NCI-H2227 (cell line): ENCODE measurements at regions not wholly inside any gene's neighbourhood (a gene's known extent, or its start where the extent isn't known, plus 50 kb on each side); places are given as distances from the start of the nearest gene placed in this dataset.

Source experiments
- DNase-seq: peaks from one replicate; lab custom pipeline; 2025; ENCODE audit not compliant: unreplicated experiment; lab: John Stamatoyannopoulos, UW

DNA sequence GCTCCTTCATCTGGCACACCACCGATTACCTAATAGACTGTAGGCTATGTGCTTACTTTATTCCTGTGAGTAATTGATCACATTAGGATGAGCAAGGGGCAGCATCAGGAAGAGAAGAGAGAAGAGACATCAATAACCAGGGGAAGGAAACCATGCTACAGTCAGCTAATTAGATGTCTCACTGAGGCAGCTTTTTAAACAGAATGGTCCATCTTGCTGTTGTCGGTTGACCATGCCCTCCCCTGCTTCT is 278.4 kb downstream of the RPLP1 start:
- no peak for DNase-seq

DNA sequence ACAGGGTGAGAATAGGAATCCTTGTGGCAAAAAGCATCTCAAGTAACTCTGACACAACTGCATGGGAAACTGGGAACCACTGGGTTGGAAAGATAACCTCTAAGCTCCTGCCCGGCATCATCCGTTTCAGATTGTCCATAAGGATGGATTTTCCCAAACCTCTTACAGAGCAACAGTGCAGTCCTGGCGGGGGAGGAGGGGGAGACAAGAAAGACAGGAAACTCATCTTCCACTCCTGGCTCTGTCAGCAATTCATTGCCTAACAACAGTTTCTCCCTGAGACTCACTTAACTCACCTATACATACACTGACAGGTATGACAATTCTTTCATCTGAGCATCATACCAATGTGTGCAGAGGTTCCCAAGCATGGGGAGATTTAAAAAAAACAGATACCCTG is 279.0 kb downstream of the RPLP1 start:
- no peak for DNase-seq

DNA sequence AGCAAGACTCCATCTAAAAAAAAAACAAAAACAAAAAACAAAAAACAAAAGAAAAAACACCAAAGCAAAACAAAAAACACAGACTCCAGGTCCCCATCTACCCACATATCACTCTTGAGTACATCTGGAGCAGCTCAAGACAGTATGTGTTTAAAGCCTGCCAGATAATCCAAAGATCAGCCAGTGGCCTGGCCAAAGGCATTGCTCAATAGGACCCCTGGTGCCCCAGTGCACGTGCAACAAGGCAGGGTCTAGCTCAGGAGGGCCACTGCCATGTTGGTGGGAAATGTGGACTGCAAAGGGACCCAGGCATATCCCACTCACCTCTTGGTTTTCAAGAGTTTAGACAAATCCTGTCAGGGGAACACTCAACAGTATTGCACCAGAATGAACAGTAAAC is 279.5 kb downstream of the RPLP1 start:
- DNase-seq: no peak

GRCh38 chr15:69734699-69735098 is 282.1 kb downstream of the RPLP1 start:
- DNase-seq: no peak

GRCh38 chr15:69735121-69735520 is 282.5 kb downstream of the RPLP1 start:
- DNase-seq: peak; percentile 28

DNA sequence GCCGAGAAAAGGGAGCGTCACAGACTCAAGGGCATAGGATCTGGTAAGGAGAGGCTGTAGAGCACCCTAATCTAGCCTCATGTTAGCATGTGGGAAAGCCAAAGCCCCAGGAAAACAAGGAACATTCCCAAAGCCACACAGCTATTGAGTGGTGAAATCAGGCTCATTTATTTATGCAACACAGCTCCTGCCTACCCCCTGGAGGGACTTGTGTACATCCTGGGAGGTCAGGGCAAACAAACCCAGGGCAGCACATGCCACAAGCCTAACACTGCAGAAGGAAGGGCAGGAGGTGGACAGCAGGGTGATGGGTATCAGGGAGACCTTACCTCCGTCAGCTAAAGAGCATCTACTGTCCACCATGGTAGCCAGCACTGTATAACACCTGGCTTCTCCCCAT is 283.5 kb downstream of the RPLP1 start:
- DNase-seq: no peak

GRCh38 chr15:69737916-69738315 is 285.3 kb downstream of the RPLP1 start:
- no peak for DNase-seq

GRCh38 chr15:69740684-69741083 is 288.1 kb downstream of the RPLP1 start:
- no peak for DNase-seq

DNA sequence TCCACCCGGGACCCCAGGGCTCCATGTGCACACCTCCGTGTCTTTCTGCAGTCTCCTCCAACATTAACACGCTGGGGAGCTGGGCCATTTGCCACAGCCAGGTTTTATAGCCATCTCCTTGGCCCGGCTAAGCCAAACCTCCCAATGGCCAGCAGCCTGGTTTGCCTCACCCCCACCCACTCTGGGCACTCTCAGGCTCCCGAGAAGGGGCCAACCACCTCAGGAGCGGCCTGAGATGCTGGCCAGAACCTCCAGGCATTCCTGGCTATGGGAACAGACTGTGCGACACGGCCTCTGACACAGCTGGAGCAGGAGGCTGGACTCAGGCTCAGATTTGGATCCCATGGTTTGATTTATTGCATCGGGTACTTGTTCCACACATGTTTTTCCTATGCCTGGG is 289.7 kb downstream of the RPLP1 start:
- DNase-seq: no peak

- DNase-seq: no peak
These were observed 290.5 kb downstream of the RPLP1 start for GRCh38 chr15:69743091-69743490.

DNA sequence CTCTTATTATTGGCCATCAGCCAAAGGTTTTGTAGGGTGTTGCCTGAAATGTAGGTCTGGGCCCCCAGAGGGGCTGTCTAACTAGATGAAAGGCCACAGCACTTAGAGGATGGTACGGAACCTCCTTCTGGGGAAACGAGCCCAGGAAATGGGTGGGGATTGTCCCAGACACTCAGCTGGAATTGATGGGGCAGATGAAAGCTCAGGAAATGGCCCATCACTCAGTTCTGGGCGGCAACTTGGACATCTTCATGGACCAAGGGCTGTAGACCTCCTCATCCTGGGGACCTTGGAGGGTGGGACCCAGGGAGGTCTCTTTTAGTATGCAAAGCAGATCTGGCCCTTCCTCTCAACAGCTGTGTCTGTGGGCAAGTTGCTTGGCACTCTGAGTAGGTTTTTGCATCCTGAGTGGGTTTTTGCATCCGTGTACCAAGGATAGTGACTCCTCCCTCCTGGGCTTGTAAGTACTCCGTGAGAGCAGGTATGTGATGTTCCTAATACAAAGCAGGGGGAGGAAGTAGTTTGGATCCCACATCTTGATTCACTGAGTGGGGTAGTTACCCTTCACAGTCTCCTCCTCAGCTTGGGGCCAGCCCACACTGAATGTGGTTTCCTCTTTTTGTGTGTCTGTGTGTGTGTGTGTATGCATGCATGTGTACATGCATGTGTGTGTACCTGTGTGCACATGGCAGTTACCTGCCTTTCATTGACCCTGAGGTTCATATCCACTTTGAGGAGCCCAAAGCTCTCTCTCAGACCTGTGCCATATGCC is 292.0 kb downstream of the RPLP1 start:
- DNase-seq: no peak

- DNase-seq: no peak
These were observed 294.6 kb downstream of the RPLP1 start for GRCh38 chr15:69747193-69747592.

GRCh38 chr15:69748131-69748530 is 295.5 kb downstream of the RPLP1 start:
- no peak for DNase-seq

DNA sequence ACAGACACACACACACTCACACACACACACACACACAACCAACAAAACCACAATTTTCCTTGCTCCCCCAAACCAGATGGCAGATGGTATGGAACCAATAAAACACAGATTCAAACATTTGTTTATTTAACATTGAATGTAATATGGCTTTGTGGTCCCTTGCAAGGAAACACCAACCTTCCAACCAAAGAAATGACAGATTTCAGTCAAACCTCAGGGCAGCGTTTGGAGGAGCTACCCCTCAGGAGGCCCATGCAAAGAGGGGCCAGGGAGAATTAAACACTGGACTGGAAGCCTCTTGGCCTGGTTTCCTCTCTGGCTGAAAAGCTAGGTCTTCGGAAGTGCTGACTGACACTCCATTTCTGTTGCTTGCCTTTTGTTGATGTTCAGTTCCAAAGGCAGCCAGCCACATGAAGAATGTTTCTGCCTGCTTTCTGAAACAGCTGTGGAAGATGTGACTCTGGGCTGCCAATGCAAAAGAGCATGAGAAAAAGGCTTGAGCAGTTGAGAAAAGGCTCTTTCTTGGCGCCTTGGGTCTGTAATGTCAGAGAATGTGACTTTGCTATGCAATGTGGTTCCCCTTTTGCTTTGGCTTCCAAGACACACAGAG is 296.1 kb downstream of the RPLP1 start:
- no peak for DNase-seq

- DNase-seq: no peak
These were observed 296.7 kb downstream of the RPLP1 start for GRCh38 chr15:69749274-69749673.

GRCh38 chr15:69749797-69750196 is 297.2 kb downstream of the RPLP1 start:
- DNase-seq: no peak

DNA sequence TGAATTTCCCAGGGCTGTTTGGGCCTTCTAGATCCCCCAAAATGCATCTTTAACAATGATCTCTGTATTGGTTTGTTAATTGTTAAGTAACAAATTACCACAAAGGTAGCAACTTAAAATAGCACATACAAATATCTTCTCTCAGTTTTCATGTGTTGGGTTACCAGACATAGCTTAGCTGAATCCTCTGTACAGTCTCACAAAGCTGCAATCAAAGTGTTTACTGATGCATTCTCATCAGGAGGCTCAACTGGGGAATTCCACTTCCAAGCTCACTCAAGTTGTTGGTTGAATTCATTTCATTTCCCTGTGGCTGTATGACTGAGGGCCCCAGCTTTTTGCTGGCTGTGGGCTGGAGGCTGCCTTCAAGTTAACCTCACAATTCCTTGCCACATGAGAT is 297.6 kb downstream of the RPLP1 start:
- no peak for DNase-seq

DNA sequence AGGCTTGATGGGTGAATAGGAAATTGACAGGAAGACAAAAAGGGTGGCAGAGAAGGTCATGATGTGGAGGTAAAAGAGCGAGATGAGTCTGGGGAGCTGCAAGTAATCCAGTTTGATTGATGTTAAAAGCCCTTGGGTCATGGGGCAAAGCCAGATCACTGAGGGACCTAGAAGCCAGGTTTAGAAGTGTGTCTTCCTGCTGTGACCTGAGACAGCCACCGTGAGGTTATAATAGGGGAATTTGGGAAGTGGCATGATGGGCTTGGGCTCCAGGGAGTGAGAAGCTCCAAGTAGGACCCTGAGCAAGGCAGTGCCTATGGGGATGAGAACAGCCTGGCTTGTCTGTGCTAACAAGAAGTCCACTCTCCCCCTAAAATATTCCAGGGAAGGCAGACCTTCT is 298.5 kb downstream of the RPLP1 start:
- no peak for DNase-seq

GRCh38 chr15:69751566-69751965 is 298.9 kb downstream of the RPLP1 start:
- peak; percentile 5 for DNase-seq

DNA sequence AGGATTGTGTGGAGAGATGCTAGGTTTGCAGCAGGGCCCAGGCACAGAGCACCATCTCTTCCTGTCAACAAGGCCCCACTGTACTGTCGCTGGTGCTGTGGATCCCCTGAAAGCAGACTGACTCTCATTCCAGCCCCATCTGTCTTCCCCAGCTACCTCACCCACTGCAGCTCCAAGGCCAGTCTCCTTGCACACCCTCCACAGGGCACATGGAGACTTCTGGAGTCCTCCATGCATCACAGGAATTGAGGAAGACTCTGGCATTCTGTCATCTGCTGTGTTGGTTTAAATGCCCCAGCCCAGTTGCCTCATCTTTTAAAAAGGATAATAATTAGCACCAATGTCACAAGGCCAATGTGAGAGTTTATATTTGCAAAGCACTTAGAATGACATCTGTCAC is 301.2 kb downstream of the RPLP1 start:
- no peak for DNase-seq

DNA sequence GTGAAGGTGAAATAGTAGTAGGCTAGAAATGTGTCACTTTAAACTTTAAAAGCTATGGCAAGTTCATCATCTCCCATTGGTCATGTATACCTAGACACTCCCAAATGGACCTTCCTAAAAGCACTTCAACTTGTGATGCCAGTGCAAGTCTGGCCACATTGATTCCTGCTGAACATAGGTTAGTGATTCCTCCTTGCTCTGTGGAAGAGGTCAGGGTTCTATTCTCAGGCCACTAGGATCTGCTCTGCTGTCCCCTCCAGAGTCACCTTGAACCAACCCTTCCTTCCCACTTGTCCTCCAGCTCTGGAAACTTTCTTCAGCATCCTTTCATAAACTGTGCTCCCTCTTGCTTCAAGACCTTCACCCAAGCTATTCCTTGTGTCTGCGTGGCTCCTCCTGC is 301.7 kb downstream of the RPLP1 start:
- no peak for DNase-seq

DNA sequence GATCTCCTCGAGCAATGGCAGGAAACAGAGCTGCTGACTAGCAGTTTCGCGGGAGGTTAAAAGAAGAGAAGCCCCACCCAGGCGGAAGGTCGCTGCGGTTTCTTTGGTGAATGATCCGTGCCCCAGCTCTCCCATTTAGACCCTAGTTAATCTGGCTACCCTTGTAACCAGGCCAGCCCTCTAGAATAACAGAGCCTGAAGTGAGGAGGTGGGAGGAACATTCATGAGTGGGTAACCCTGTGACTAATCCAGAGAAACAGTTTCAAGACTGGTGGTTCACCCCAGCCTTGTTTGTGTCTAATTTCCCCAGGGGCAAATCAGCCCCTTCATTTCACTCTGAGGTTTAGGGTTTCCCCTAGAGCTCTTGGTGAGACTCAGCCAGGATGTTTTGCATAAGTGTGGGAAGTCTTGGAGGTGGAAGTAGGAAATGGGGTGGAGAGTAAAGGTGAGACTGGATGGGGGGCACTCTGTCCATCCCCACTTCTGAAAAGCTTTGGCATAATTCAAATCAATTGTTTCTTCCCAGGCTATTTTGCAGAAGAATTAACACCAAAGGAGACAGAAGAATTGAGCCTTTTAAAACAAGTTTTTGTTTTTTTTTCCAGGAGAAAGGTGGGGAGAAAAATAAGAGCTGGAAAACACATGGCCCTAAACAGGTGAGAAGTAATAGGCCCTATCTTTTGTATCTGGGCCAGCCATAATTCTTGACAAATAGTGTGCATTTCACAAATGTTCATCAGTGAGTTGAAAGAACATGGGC is 303.1 kb downstream of the RPLP1 start:
- DNase-seq: no peak
